T-cell (primary cell): ENCODE measurements at regions not wholly inside any gene's neighbourhood (a gene's known extent, or its start where the extent isn't known, plus 50 kb on each side); places are given as distances from the start of the nearest gene placed in this dataset.

Experiments used
- ATAC-seq, 4 experiments: fragments of 200-7000 bp in 3 of 4; fragments of 150-1000 bp in 1 of 4; cut with Tn5 transposase; replicated peaks in 1 of 4; 1 replicate in 3 of 4; 2 replicates in 1 of 4; pipeline ENCODE4 v1.10.0; 2021; ENCODE audit warnings: moderate library complexity in 3 of 4, mild to moderate bottlenecking in 2 of 4, moderate number of reproducible peaks in 1 of 4
- CTCF ChIA-PET, 2 donors: fragments of 300-600 bp; sonication (Branson Sonifier 250); formaldehyde crosslinking; loops; one replicate each; lab custom pipeline; 2022; ENCODE audit warnings: antibody characterized with exemption in 2 of 2; lab: Charles Lee
- POLR2A ChIA-PET, 2 donors: fragments of 300-600 bp; sonication (Branson Sonifier 250); formaldehyde crosslinking; loops; one replicate each; lab custom pipeline; 2022; ENCODE audit warnings: antibody characterized with exemption in 2 of 2; lab: Charles Lee
- DNase-seq, 35 experiments: peaks; one replicate each; pipeline versions ENCODE4 v3.0.0 to v3.0.0-alpha.2; 2013 to 2023
- H3K27ac ChIP-seq: one replicate; pipeline ENCODE4 v1.5.1; 2013; ENCODE audit warnings: low read length
- H3K27me3 ChIP-seq, 2 experiments: replicated peaks in 1 of 2; 1 replicate in 1 of 2; 2 replicates in 1 of 2; pipeline versions ENCODE4 v1.6.1 to v1.7.0; 2013; ENCODE audit warnings: low read length in 1 of 2, mixed read lengths in 1 of 2; ENCODE audit not compliant: control insufficient read depth in 2 of 2, insufficient read depth in 2 of 2; ENCODE audit errors: extremely low read depth in 1 of 2
- H3K36me3 ChIP-seq, 2 donors: 1 replicate in 1 of 2; 2 replicates in 1 of 2; pipeline versions ENCODE4 v1.6.1 to v1.7.0; 2013; ENCODE audit warnings: low read length in 1 of 2; ENCODE audit not compliant: control insufficient read depth in 2 of 2, insufficient read depth in 1 of 2; ENCODE audit errors: extremely low read depth in 1 of 2
- H3K4me1 ChIP-seq, 2 experiments: 1 replicate in 1 of 2; 2 replicates in 1 of 2; pipeline versions ENCODE4 v1.6.1 to v1.7.0; 2013; ENCODE audit warnings: low read length in 2 of 2, mixed read lengths in 1 of 2; ENCODE audit not compliant: insufficient read depth in 2 of 2, control insufficient read depth in 1 of 2; ENCODE audit errors: extremely low read depth in 1 of 2
- H3K4me3 ChIP-seq, 2 donors: 1 replicate in 1 of 2; 2 replicates in 1 of 2; pipeline versions ENCODE4 v1.5.1 to v1.7.0; 2013; ENCODE audit warnings: mild to moderate bottlenecking in 2 of 2, low read length in 1 of 2, moderate library complexity in 1 of 2; ENCODE audit not compliant: control insufficient read depth in 1 of 2; ENCODE audit errors: extremely low read depth in 1 of 2
- H3K9me3 ChIP-seq: 2 replicates; pipeline ENCODE4 v1.7.0; 2013
- H3K27ac Mint-ChIP-seq, 2 donors: one replicate each; pipeline ENCODE4 v1.8.0; 2020 to 2021; ENCODE audit warnings: mild to moderate bottlenecking in 2 of 2, mixed read lengths in 2 of 2
- H3K27me3 Mint-ChIP-seq, 2 donors: one replicate each; pipeline ENCODE4 v1.8.0; 2021 to 2022; ENCODE audit warnings: mixed read lengths in 2 of 2
- H3K36me3 Mint-ChIP-seq: one replicate; pipeline ENCODE4 v1.8.0; 2021; ENCODE audit warnings: mixed read lengths
- H3K4me1 Mint-ChIP-seq, 3 donors: one replicate each; pipeline ENCODE4 v1.8.0; 2020 to 2022; ENCODE audit warnings: mixed read lengths in 3 of 3, mild to moderate bottlenecking in 1 of 3
- H3K4me3 Mint-ChIP-seq, 3 donors: one replicate each; pipeline ENCODE4 v1.8.0; 2020 to 2022; ENCODE audit warnings: mild to moderate bottlenecking in 3 of 3, mixed read lengths in 3 of 3, moderate library complexity in 3 of 3
- H3K9me3 Mint-ChIP-seq, 3 donors: one replicate each; pipeline ENCODE4 v1.8.0; 2020 to 2022; ENCODE audit warnings: mixed read lengths in 3 of 3
- WGBS: methylation state at CpG from one replicate; pipeline ENCODE4 v1.1.5; 2013; ENCODE audit warnings: missing lambda C conversion rate; ENCODE audit not compliant: insufficient coverage; 5-methylcytosine and 5-hydroxymethylcytosine counted together

- no peak overlapping the region for H3K27ac ChIP-seq
- no peaks in the 10 kb centered on the region for H3K9me3 ChIP-seq
- H3K36me3 Mint-ChIP-seq: no peaks in the 10 kb centered on the region
- H3K27me3 Mint-ChIP-seq: no peaks in the 10 kb centered on the region
- peaks cover 0 to 2% (median 0%) of the 10 kb centered on the region in 3 donors for H3K4me1 Mint-ChIP-seq
- H3K36me3 ChIP-seq: no peaks in the 10 kb centered on the region
- no peak for ATAC-seq
- WGBS: no CpG with 5 or more reads among the region's 5 CpGs
- no peaks in the 10 kb centered on the region for H3K27me3 ChIP-seq
- DNase-seq: no peak
- ChIA-PET CTCF (no interaction called here), POLR2A (no interaction called here)
- H3K4me3 ChIP-seq: no peak overlapping the region
- no peak overlapping the region for H3K27ac Mint-ChIP-seq
- H3K4me1 ChIP-seq: no peaks in the 10 kb centered on the region
- H3K9me3 Mint-ChIP-seq: no peaks in the 10 kb centered on the region
- H3K4me3 Mint-ChIP-seq: no peak overlapping the region
Observed at GRCh38 chrY:7211971-7212370, 300.4 kb upstream of the AMELY start.

GRCh38 chrY:7204456-7204855 lies 292.9 kb upstream of the AMELY start:
- no peaks in the 10 kb centered on the region for H3K9me3 ChIP-seq
- no peak overlapping the region for H3K4me3 Mint-ChIP-seq

GRCh38 chrY:7182591-7182990 lies 271.0 kb upstream of the AMELY start:
- no peaks in the 10 kb centered on the region for H3K4me1 ChIP-seq
- H3K4me1 Mint-ChIP-seq: no peaks in the 10 kb centered on the region
- DNase-seq: no peak
- H3K27ac ChIP-seq: no peak overlapping the region
- no peaks in the 10 kb centered on the region for H3K9me3 ChIP-seq
- no peaks in the 10 kb centered on the region for H3K27me3 Mint-ChIP-seq
- no peaks in the 10 kb centered on the region for H3K27me3 ChIP-seq
- POLR2A ChIA-PET: no interaction called here
- H3K27ac Mint-ChIP-seq: no peak overlapping the region
- ATAC-seq: no peak
- no peaks in the 10 kb centered on the region for H3K36me3 Mint-ChIP-seq
- H3K4me3 Mint-ChIP-seq: no peak overlapping the region
- H3K4me3 ChIP-seq: no peak overlapping the region
- H3K36me3 ChIP-seq: no peaks in the 10 kb centered on the region
- peaks cover 0 to 9% (median 0%) of the 10 kb centered on the region in 3 donors for H3K9me3 Mint-ChIP-seq
- CTCF ChIA-PET: no interaction called here

More at GRCh38 chrY:7204456-7204855, 292.9 kb upstream of the AMELY start:
- ChIA-PET POLR2A (no interaction called here), CTCF (no interaction called here)
- H3K9me3 Mint-ChIP-seq: no peaks in the 10 kb centered on the region
- no peak overlapping the region for H3K27ac ChIP-seq
- no peaks in the 10 kb centered on the region for H3K36me3 Mint-ChIP-seq
- DNase-seq: no peak
- H3K4me1 Mint-ChIP-seq: peaks cover 0 to 8% (median 0%) of the 10 kb centered on the region in 3 donors
- 40% methylated on average over 1 of the region's 4 CpGs for WGBS
- no peak overlapping the region for H3K4me3 ChIP-seq
- H3K27me3 ChIP-seq: no peaks in the 10 kb centered on the region
- no peaks in the 10 kb centered on the region for H3K27me3 Mint-ChIP-seq
- no peaks in the 10 kb centered on the region for H3K4me1 ChIP-seq
- H3K36me3 ChIP-seq: no peaks in the 10 kb centered on the region
- H3K27ac Mint-ChIP-seq: no peak overlapping the region
- ATAC-seq: no peak

- H3K9me3 ChIP-seq: no peaks in the 10 kb centered on the region
- Mint-ChIP-seq H3K4me3 (no peak overlapping the region), H3K9me3 (peaks cover 0 to 2% (median 0%) of the 10 kb centered on the region in 3 donors), H3K27me3 (no peaks in the 10 kb centered on the region), H3K4me1 (no peaks in the 10 kb centered on the region), H3K36me3 (no peaks in the 10 kb centered on the region), H3K27ac (no peak overlapping the region)
- ChIA-PET CTCF (no interaction called here), POLR2A (no interaction called here)
- no peak overlapping the region for H3K27ac ChIP-seq
- no CpG with 5 or more reads among the region's 5 CpGs for whole genome bisulfite sequencing
- no peak overlapping the region for H3K4me3 ChIP-seq
- no peaks in the 10 kb centered on the region for H3K27me3 ChIP-seq
- no peaks in the 10 kb centered on the region for H3K4me1 ChIP-seq
- H3K36me3 ChIP-seq: no peaks in the 10 kb centered on the region
- DNase-seq (no peak), ATAC-seq (no peak)
Observed at GRCh38 chrY:7177631-7178030, 266.1 kb upstream of the AMELY start.

GRCh38 chrY:7169475-7169874 lies 257.9 kb upstream of the AMELY start:
- Histone ChIP-seq H3K4me1 (peaks cover 0 to 2% of the 10 kb centered on the region in 2 experiments), H3K4me3 (no peak overlapping the region), H3K27ac (no peak overlapping the region), H3K27me3 (peaks cover 0 to 3% of the 10 kb centered on the region in 2 experiments), H3K36me3 (no peaks in the 10 kb centered on the region), H3K9me3 (no peaks in the 10 kb centered on the region)
- ChIA-PET CTCF (no interaction called here), POLR2A (no interaction called here)
- H3K27me3 Mint-ChIP-seq: peaks cover 0 to 2% of the 10 kb centered on the region in 2 donors
- DNase-seq: no peak
- H3K27ac Mint-ChIP-seq: no peak overlapping the region
- WGBS: no CpG with 5 or more reads among the region's 1 CpG
- no peaks in the 10 kb centered on the region for H3K9me3 Mint-ChIP-seq
- peaks cover 0 to 12% (median 0%) of the 10 kb centered on the region in 3 donors for H3K4me1 Mint-ChIP-seq
- no peak overlapping the region for H3K4me3 Mint-ChIP-seq
- ATAC-seq: no peak
- no peaks in the 10 kb centered on the region for H3K36me3 Mint-ChIP-seq

- peak overlapping the region in 1 of 3 donors; percentile 3 for H3K4me3 Mint-ChIP-seq
Observed at GRCh38 chrY:7141477-7141876, 229.9 kb upstream of the AMELY start.

More at GRCh38 chrY:7141477-7141876, 229.9 kb upstream of the AMELY start:
- no peaks in the 10 kb centered on the region for H3K27me3 Mint-ChIP-seq
- H3K27ac ChIP-seq: no peak overlapping the region
- no peaks in the 10 kb centered on the region for H3K9me3 Mint-ChIP-seq
- peak overlapping the region in 1 of 2 donors; percentile 65 for H3K27ac Mint-ChIP-seq
- POLR2A ChIA-PET: no interaction called here
- H3K9me3 ChIP-seq: no peaks in the 10 kb centered on the region
- no peaks in the 10 kb centered on the region for H3K36me3 Mint-ChIP-seq
- no CpG with 5 or more reads among the region's 5 CpGs for WGBS
- no peak for ATAC-seq
- no peak overlapping the region for H3K4me3 ChIP-seq
- DNase-seq: peak in 2 of 35 experiments; percentile 5 to 36
- peaks cover 0 to 6% of the 10 kb centered on the region in 2 experiments for H3K4me1 ChIP-seq
- H3K4me1 Mint-ChIP-seq: peaks cover 0 to 20% (median 0%) of the 10 kb centered on the region in 3 donors
- CTCF ChIA-PET: no interaction called here
- no peaks in the 10 kb centered on the region for H3K27me3 ChIP-seq
- no peaks in the 10 kb centered on the region for H3K36me3 ChIP-seq
